IMR-90 (cell line): ENCODE measurements at regions not wholly inside any gene's neighbourhood (a gene's known extent, or its start where the extent isn't known, plus 50 kb on each side); places are given as distances from the start of the nearest gene placed in this dataset.

ENCODE experiments used
- ATAC-seq: fragments of 200-7000 bp; cut with Tn5 transposase; 2 replicates; pipeline ENCODE4 v1.9.1; 2020; ENCODE audit warnings: low read depth, mild to moderate bottlenecking, moderate library complexity
- BruUV-seq: library from RNA; stranded (reverse); fragments of 400-500 nt; replicated peaks from 2 replicates; lab custom pipeline; 2021; lab: Mats Ljungman, UMichigan
- CTCF ChIA-PET: fragments of 300-600 bp; formaldehyde crosslinking; extraction: SDS; loops from one replicate; lab custom pipeline; 2021; ENCODE audit warnings: antibody characterized with exemption; lab: Yijun Ruan, JAX
- POLR2A ChIA-PET: fragments of 300-600 bp; sonication (Branson Sonifier 250); formaldehyde crosslinking; loops from one replicate; lab custom pipeline; 2022; ENCODE audit warnings: antibody characterized with exemption; ENCODE audit not compliant: unreplicated experiment; lab: Charles Lee
- DNase-seq: peaks from one replicate; pipeline ENCODE4 v3.0.0; 2013
- H2AFZ ChIP-seq: replicated peaks from 2 replicates; pipeline ENCODE3; 2013; ENCODE audit warnings: low read length, mild to moderate bottlenecking; ENCODE audit not compliant: poor library complexity
- H2AK5ac ChIP-seq: 2 replicates; pipeline ENCODE4 v1.6.1; 2013; ENCODE audit warnings: low read depth, low read length, inconsistent platforms
- H2AK9ac ChIP-seq: replicated peaks from 2 replicates; pipeline ENCODE3; 2013; ENCODE audit warnings: mild to moderate bottlenecking, low read depth, low read length, moderate library complexity; ENCODE audit not compliant: poor library complexity
- H2BK120ac ChIP-seq: 2 replicates; pipeline ENCODE4 v1.6.1; 2013; ENCODE audit warnings: low read depth, low read length, inconsistent platforms
- H2BK15ac ChIP-seq: 3 replicates; pipeline ENCODE4 v1.6.1; 2013; ENCODE audit warnings: low read depth, low read length, inconsistent platforms
- H2BK20ac ChIP-seq: 2 replicates; pipeline ENCODE4 v1.6.1; 2013; ENCODE audit warnings: low read depth, mild to moderate bottlenecking, inconsistent platforms, low read length, moderate library complexity
- H2BK5ac ChIP-seq: 2 replicates; pipeline ENCODE4 v1.6.1; 2013; ENCODE audit warnings: mild to moderate bottlenecking, low read depth, low read length, inconsistent platforms; ENCODE audit not compliant: poor library complexity, severe bottlenecking
- H3K14ac ChIP-seq: replicated peaks from 2 replicates; pipeline ENCODE4 v1.6.1; 2013; ENCODE audit warnings: low read depth, low read length, inconsistent platforms
- H3K18ac ChIP-seq: 2 replicates; pipeline ENCODE4 v1.6.1; 2013; ENCODE audit warnings: low read depth, low read length, control low read depth
- H3K23ac ChIP-seq: 2 replicates; pipeline ENCODE4 v1.6.1; 2013; ENCODE audit warnings: low read depth, low read length, inconsistent platforms
- H3K27ac ChIP-seq: 2 replicates; pipeline ENCODE4 v1.5.1; 2013; ENCODE audit warnings: mild to moderate bottlenecking, control low read depth, low read length; ENCODE audit not compliant: insufficient read depth
- H3K27me3 ChIP-seq: 2 replicates; pipeline ENCODE4 v1.6.1; 2013; ENCODE audit warnings: low read length; ENCODE audit not compliant: control insufficient read depth, insufficient read depth
- H3K36me3 ChIP-seq: 2 replicates; pipeline ENCODE4 v1.6.1; 2013; ENCODE audit warnings: low read length, mixed read lengths; ENCODE audit not compliant: control insufficient read depth, insufficient read depth
- H3K4ac ChIP-seq: 2 replicates; pipeline ENCODE4 v1.6.1; 2013; ENCODE audit warnings: low read depth, low read length, inconsistent platforms
- H3K4me1 ChIP-seq: 2 replicates; pipeline ENCODE4 v1.6.1; 2013; ENCODE audit warnings: low read length, mixed read lengths; ENCODE audit not compliant: control insufficient read depth, insufficient read depth
- H3K4me2 ChIP-seq: 2 replicates; pipeline ENCODE4 v1.6.1; 2013; ENCODE audit warnings: low read depth, mild to moderate bottlenecking, control low read depth, low read length, moderate library complexity
- H3K4me3 ChIP-seq: 2 replicates; pipeline ENCODE4 v1.5.1; 2013; ENCODE audit warnings: low read depth, mild to moderate bottlenecking, control low read depth, low read length, moderate library complexity; ENCODE audit not compliant: insufficient read depth
- H3K56ac ChIP-seq: 2 replicates; pipeline ENCODE4 v1.6.1; 2013; ENCODE audit warnings: low read length, inconsistent platforms; ENCODE audit not compliant: insufficient read depth; ENCODE audit errors: extremely low read depth
- H3K79me1 ChIP-seq, 2 experiments: 2 replicates each; pipeline ENCODE4 v1.6.1; 2013; ENCODE audit warnings: low read length in 2 of 2, inconsistent platforms in 1 of 2, low read depth in 1 of 2
- H3K9ac ChIP-seq: 2 replicates; pipeline ENCODE4 v1.6.1; 2013; ENCODE audit warnings: low read depth, low read length, control low read depth
- H3K9me1 ChIP-seq: 2 replicates; pipeline ENCODE4 v1.6.1; 2013; ENCODE audit warnings: low read length, inconsistent platforms; ENCODE audit not compliant: insufficient read depth
- H3K9me3 ChIP-seq: 2 replicates; pipeline ENCODE4 v1.6.1; 2013; ENCODE audit warnings: low read length; ENCODE audit not compliant: control insufficient read depth, insufficient read depth
- H4K20me1 ChIP-seq: 2 replicates; pipeline ENCODE4 v1.6.1; 2013; ENCODE audit warnings: low read length, inconsistent platforms; ENCODE audit not compliant: insufficient read depth
- H4K5ac ChIP-seq: 2 replicates; pipeline ENCODE4 v1.6.1; 2013; ENCODE audit warnings: mild to moderate bottlenecking, low read depth, low read length, control low read depth
- H4K8ac ChIP-seq, 2 experiments: 2 replicates each; pipeline ENCODE4 v1.6.1; 2013; ENCODE audit warnings: low read depth in 2 of 2, low read length in 2 of 2, control low read depth in 1 of 2, inconsistent platforms in 1 of 2
- H4K91ac ChIP-seq: 2 replicates; pipeline ENCODE4 v1.6.1; 2013; ENCODE audit warnings: low read depth, low read length, inconsistent platforms; ENCODE audit not compliant: insufficient read depth
- CEBPB ChIP-seq: IDR thresholded peaks from 2 replicates; pipeline ENCODE4 v1.6.1; 2012; ENCODE audit warnings: low read depth, low read length, improper control_type of control experiment
- CHD1 ChIP-seq: IDR thresholded peaks from 2 replicates; pipeline ENCODE4 v1.6.1; 2012; ENCODE audit warnings: low read depth, low read length, improper control_type of control experiment
- CTCF ChIP-seq: conservative IDR thresholded peaks from 2 replicates; pipeline ENCODE4 v1.5.1; 2012; ENCODE audit warnings: mild to moderate bottlenecking, low read depth, low read length, improper control_type of control experiment
- FOS ChIP-seq: fragments of 150-350 bp; IDR thresholded peaks from 2 replicates; pipeline ENCODE4 v1.6.1; 2016; ENCODE audit warnings: low read depth, low read length
- MAFK ChIP-seq: IDR thresholded peaks from 2 replicates; pipeline ENCODE4 v1.6.1; 2012; ENCODE audit warnings: low read depth, low read length, improper control_type of control experiment
- MAZ ChIP-seq: IDR thresholded peaks from 2 replicates; pipeline ENCODE4 v1.6.1; 2012; ENCODE audit warnings: low read depth, mild to moderate bottlenecking, low read length, improper control_type of control experiment, moderate library complexity, borderline replicate concordance
- MXI1 ChIP-seq: IDR thresholded peaks from 2 replicates; pipeline ENCODE4 v1.6.1; 2012; ENCODE audit warnings: low read depth, mild to moderate bottlenecking, low read length, moderate library complexity, borderline replicate concordance
- NFE2L2 ChIP-seq: fragments of 150-350 bp; IDR thresholded peaks from 2 replicates; pipeline ENCODE4 v1.6.1; 2016; ENCODE audit warnings: low read depth, mild to moderate bottlenecking, low read length
- POLR2A ChIP-seq: IDR thresholded peaks from 2 replicates; pipeline ENCODE4 v1.6.1; 2012; ENCODE audit warnings: mild to moderate bottlenecking, low read depth, low read length
- RAD21 ChIP-seq: IDR thresholded peaks from 2 replicates; pipeline ENCODE4 v1.6.1; 2012; ENCODE audit warnings: low read length, improper control_type of control experiment
- RCOR1 ChIP-seq: IDR thresholded peaks from 2 replicates; pipeline ENCODE4 v1.6.1; 2012; ENCODE audit warnings: mild to moderate bottlenecking, low read length, improper control_type of control experiment; ENCODE audit not compliant: insufficient replicate concordance
- RFX5 ChIP-seq: IDR thresholded peaks from 2 replicates; pipeline ENCODE4 v1.8.0; 2012; ENCODE audit warnings: low read depth, mild to moderate bottlenecking, low read length, moderate library complexity
- SMC3 ChIP-seq: fragments of 150-350 bp; IDR thresholded peaks from 2 replicates; pipeline ENCODE4 v1.6.1; 2016; ENCODE audit warnings: low read depth, mild to moderate bottlenecking, antibody characterized with exemption, low read length, moderate library complexity
- USF2 ChIP-seq: fragments of 150-350 bp; IDR thresholded peaks from 2 replicates; pipeline ENCODE4 v1.6.1; 2017; ENCODE audit warnings: mild to moderate bottlenecking, antibody characterized with exemption, low read length, low read depth
- WGBS, 2 experiments: methylation state at CpG; one replicate each; pipeline versions ENCODE4 v1.1.5 to v1.1.7; 2013; ENCODE audit warnings: missing lambda C conversion rate in 2 of 2; ENCODE audit not compliant: insufficient read length in 1 of 2; ENCODE audit errors: extremely low coverage in 2 of 2; 5-methylcytosine and 5-hydroxymethylcytosine counted together
- dilution Hi-C: fragments of 300-500 bp; cut with HindIII; formaldehyde crosslinking; loops from one replicate; pipeline ENCODE4 v1.14.3; 2018; ENCODE audit warnings: low sequenced_read_pairs; ENCODE audit not compliant: unreplicated experiment
- in situ Hi-C: fragments of 300-500 bp; cut with MboI; formaldehyde crosslinking; loops from 3 replicates; pipeline ENCODE4 v1.14.3; 2019; ENCODE audit warnings: low sequenced_read_pairs, inconsistent platforms, mixed read lengths
- intact Hi-C: fragments of 100-400 bp; cut with micrococcal nuclease; formaldehyde crosslinking; loops from 2 replicates; pipeline ENCODE4 v1.10.0; 2022

GRCh38 chr9:79208791-79209396 lies 362.9 kb upstream of the TLE4 start:
- H2BK15ac ChIP-seq: no peak overlapping the region
- no peak overlapping the region for H2AFZ ChIP-seq
- intact Hi-C loops: no loop called here
- no peak overlapping the region for H4K5ac ChIP-seq
- no peak overlapping the region for H3K14ac ChIP-seq
- no peak overlapping the region for H2BK20ac ChIP-seq
- no peaks in the 10 kb centered on the region for H3K4me1 ChIP-seq
- H2AK9ac ChIP-seq: no peak overlapping the region
- H3K4me2 ChIP-seq: no peak overlapping the region
- H3K27me3 ChIP-seq: no peaks in the 10 kb centered on the region
- H3K9me1 ChIP-seq: no peaks in the 10 kb centered on the region
- no CpG with 5 or more reads among the region's 5 CpGs for WGBS, 2 experiments
- in situ Hi-C loops: no loop called here
- no peak overlapping the region for H3K27ac ChIP-seq
- no peak overlapping the region for H2BK120ac ChIP-seq
- dilution Hi-C loops: no loop called here
- H3K4me3 ChIP-seq: no peak overlapping the region
- H4K91ac ChIP-seq: no peak overlapping the region
- no peak for TF ChIP-seq POLR2A
- TF ChIP-seq CTCF: no peak
- TF ChIP-seq RCOR1: no peak
- no peak for TF ChIP-seq FOS
- no peak for TF ChIP-seq USF2
- TF ChIP-seq RFX5: no peak
- no peak for TF ChIP-seq MAZ
- TF ChIP-seq RAD21: no peak
- TF ChIP-seq MXI1: no peak
- TF ChIP-seq CEBPB: no peak
- no peak for TF ChIP-seq MAFK
- TF ChIP-seq SMC3: no peak
- TF ChIP-seq NFE2L2: no peak
- TF ChIP-seq CHD1: no peak
- ATAC-seq (no peak), DNase-seq (no peak)
- ChIA-PET CTCF (interaction anchor here (0.5 to 0.9 kb wide), 2 partner anchors 9 to 193 kb away, joined by 3 read pairs; no protein-coding TSS in a partner anchor), POLR2A (no interaction called here)
- no peak overlapping the region for H3K9ac ChIP-seq
- H3K18ac ChIP-seq: no peak overlapping the region
- H3K36me3 ChIP-seq: no peaks in the 10 kb centered on the region
- H3K56ac ChIP-seq: no peak overlapping the region
- H3K79me1 ChIP-seq: no peaks in the 10 kb centered on the region
- no peaks in the 10 kb centered on the region for H4K20me1 ChIP-seq
- BruUV-seq: no TSS peak
- H3K23ac ChIP-seq: no peak overlapping the region
- H2BK5ac ChIP-seq: no peak overlapping the region
- H3K9me3 ChIP-seq: no peaks in the 10 kb centered on the region
- H3K4ac ChIP-seq: no peak overlapping the region
- H4K8ac ChIP-seq: no peak overlapping the region
- no peak overlapping the region for H2AK5ac ChIP-seq
